ENCODE measurements at regions not wholly inside any gene's neighbourhood (a gene's known extent, or its start where the extent isn't known, plus 50 kb on each side); places are given as distances from the start of the nearest gene placed in this dataset.

- ChIA-PET POLR2A (no interaction called here), CTCF (ENCODE audit: low intra/inter-chr PET ratio, low total read pairs) (no interaction called here)
- WGBS (ENCODE audit: low lambda C conversion rate): 0% methylated on average over 2 of the region's 2 CpGs
- FAIRE-seq (no peak), ATAC-seq (no peak), DNase-seq (ENCODE audit: low spot score) (no peak)
- Histone ChIP-seq H3K9me3 (ENCODE audit: low read length) (no peaks in the 10 kb centered on the region; the same call in 1 of the 2 replicates), H3K27me3 (ENCODE audit: control insufficient read depth in 1 of 2, insufficient read depth in 2 of 2, low read length in 2 of 2) (no peaks in the 10 kb centered on the region), H3K27ac (ENCODE audit: extremely low read length, insufficient read depth, low read length) (no peak overlapping the region), H3K79me2 (ENCODE audit: insufficient read depth, low read length) (no peaks in the 10 kb centered on the region), H4K20me1 (ENCODE audit: insufficient read depth, low read length) (no peaks in the 10 kb centered on the region), H3K36me3 (replicated peaks in 1 of 2; ENCODE audit: control insufficient read depth in 1 of 2, insufficient read depth in 2 of 2, low read length in 2 of 2) (no peaks in the 10 kb centered on the region), H3K4me3 (replicated peaks in 1 of 3; ENCODE audit: insufficient read depth in 1 of 3, low read depth in 2 of 3, low read length in 3 of 3) (no peak overlapping the region), H3K4me1 (ENCODE audit: insufficient read depth, low read length) (no peaks in the 10 kb centered on the region), H2AFZ (ENCODE audit: low read length) (no peak overlapping the region), H3K9ac (ENCODE audit: insufficient read depth, low read depth, low read length) (no peak overlapping the region), H3K4me2 (ENCODE audit: low read depth, low read length) (no peak overlapping the region)
- intact Hi-C loops (cut with micrococcal nuclease; ENCODE audit: unreplicated experiment) (no loop called here), in situ Hi-C loops (cut with HindIII; ENCODE audit: extremely low pct_ligation_motif_present, low pct_unique_long_range_greater_than_20kb) (no loop called here)
- TF ChIP-seq ZNF224 (CRISPR knock-in tag; IDR thresholded peaks at IDR 0.05): no peak
- no peak for TF ChIP-seq YEATS4 (CRISPR knock-in tag; IDR thresholded peaks at IDR 0.05; ENCODE audit: borderline replicate concordance)
- no peak for TF ChIP-seq ZNF296 (CRISPR knock-in tag; conservative IDR thresholded peaks at IDR 0.05)
- no peak for TF ChIP-seq KLF9 (CRISPR knock-in tag; IDR thresholded peaks at IDR 0.05; ENCODE audit: low read depth)
- no peak for TF ChIP-seq CREBL2 (CRISPR knock-in tag; IDR thresholded peaks at IDR 0.05; ENCODE audit: borderline replicate concordance)
- TF ChIP-seq TFE3 (CRISPR knock-in tag; IDR thresholded peaks at IDR 0.05): no peak
- no peak for TF ChIP-seq ZFX (CRISPR knock-in tag; IDR thresholded peaks at IDR 0.05; ENCODE audit: low read depth)
- no peak for TF ChIP-seq ZNF800 (CRISPR knock-in tag; IDR thresholded peaks at IDR 0.05)
- no peak for TF ChIP-seq MIXL1 (CRISPR knock-in tag; IDR thresholded peaks at IDR 0.05)
- TF ChIP-seq ZNF264 (CRISPR knock-in tag; IDR thresholded peaks at IDR 0.05): no peak
- TF ChIP-seq ZNF788 (CRISPR knock-in tag; IDR thresholded peaks at IDR 0.05; ENCODE audit: borderline replicate concordance): no peak
- TF ChIP-seq ZNF777 (CRISPR knock-in tag; IDR thresholded peaks at IDR 0.05): no peak
- no peak for TF ChIP-seq ZNF7 (CRISPR knock-in tag; IDR thresholded peaks at IDR 0.05)
- BruUV-seq (replicated peaks): no TSS peak
These were observed 83.1 kb downstream of the TEX13C start for GRCh38 chrX:125402807-125403206.
